NCI-H2227 treated with DMSO at 0.1 percent for 48 hours (cell line): ENCODE measurements at regions not wholly inside any gene's neighbourhood (a gene's known extent, or its start where the extent isn't known, plus 50 kb on each side); places are given as distances from the start of the nearest gene placed in this dataset.
A peak's percentile ranks its signal among the peaks of the same experiment; 100 is the strongest.
"Not testable (repeated sequence)": the region's sequence is repeated elsewhere in the genome, so short reads cannot be mapped to it uniquely, and the experiment has no call there.

Experiments used
- DNase-seq: peaks from one replicate; lab custom pipeline; 2025; lab: John Stamatoyannopoulos, UW

DNA sequence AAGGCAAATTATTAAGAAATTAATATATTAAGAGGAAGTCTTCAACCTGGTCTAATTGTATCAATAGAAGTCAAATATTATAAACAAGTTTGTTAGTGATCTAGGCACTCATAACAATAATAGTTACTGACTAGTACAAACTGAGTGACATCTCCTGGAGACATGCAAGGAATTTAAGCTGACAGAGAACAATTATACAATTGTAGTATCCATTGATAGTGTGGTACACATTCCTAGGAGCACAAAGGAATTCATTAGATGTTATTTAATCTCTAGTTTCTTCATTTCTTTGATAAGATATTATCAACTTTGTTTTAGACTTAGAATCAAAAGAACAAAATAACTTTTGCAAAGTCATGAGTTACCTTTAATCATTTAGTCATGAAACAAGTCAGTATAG is 1048.6 kb downstream of the PCDH7 start:
- DNase-seq = no peak

DNA sequence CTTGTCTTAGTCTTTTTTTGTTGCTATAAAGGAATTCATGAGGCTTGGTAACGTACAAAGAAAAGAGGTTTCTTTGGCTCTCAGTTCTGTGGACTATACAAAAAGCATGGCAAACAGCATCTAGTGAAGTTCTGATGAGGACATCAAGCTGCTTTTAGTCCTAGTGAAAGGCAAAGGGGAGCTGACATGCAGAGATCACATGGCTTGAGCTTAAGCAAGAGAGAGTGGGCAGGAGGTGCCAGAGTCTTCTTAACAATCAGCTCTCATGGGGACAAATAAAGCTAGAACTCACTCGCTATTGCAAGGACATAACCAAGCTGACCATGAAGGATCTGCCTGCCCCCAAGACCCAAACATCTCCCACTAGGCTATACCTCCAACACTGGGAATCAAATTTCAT is 1063.1 kb downstream of the PCDH7 start:
- DNase-seq = no peak

DNA sequence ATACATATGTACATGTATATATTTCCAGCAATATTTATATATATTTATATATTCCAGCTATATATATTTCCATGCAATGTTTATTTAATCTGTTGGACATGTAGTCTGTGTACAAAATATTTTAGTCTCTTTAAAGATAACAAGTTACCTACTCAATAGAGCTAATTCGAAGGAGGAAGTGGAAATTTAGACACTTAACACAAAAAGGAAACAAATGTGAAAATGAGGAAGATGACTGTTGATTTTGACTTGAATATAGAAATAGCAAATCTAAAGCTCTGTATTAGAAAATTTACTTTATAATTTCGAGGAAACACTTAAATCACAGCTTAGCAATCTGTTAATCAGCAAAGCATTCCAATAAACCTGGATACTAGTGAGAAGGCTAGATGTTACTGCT is 1064.4 kb downstream of the PCDH7 start:
- no peak for DNase-seq

DNA sequence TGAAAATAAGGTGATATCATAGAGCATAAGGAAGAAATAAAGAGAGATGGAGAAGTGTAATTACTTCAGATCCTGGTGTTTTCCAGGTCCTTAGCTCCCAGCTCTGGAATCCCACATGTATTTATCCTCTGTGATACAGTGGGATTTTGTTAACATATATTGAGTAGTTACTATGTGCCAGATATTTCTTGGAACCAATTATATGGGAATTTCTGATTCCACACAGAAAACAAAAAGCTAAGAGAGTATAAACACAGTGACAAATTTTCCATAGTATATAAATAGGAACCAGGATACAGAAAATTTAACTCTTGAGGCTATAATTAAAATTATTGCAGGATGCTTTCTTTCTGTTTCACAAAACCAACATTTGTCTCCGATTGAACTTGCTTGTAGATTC is 1067.5 kb downstream of the PCDH7 start:
- no peak for DNase-seq

DNA sequence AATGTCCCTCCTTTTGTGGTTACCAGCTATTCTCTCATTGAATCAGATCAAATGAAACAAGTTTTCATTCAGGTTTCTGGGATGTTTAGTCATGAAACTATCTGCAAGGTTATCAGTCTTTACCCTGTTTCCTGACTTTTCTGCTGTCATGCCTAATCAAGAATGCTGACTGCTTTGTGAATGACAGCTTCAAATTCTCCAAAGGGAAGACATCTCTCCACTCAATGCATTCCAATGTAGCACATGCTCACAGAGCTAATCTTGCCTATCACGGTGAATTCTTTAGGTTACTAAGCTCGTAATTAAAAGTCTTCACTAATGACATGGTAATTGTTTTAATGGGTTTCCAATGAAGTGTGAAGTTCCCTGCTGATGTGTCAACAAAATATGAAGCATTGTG is 1068.5 kb downstream of the PCDH7 start:
- no peak for DNase-seq

DNA sequence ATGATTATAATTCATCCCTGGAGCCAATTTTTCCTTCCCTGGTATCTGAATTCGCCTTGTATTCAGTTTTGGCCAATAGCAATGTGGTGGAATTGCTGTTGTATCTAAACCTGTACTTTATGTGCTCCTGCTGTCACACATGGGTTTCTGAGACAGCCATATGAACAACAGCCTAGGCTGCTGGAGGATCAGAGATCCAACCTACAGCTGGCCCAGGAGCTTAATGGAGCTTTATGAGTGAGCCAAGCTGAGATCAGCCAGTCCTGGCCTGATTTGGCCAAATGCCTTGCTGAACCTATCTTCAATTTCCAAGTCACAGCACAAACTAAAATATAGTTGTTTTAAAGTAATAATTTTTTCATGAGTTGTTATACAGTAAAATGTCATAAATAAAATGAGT is 1071.5 kb downstream of the PCDH7 start:
- no peak for DNase-seq

DNA sequence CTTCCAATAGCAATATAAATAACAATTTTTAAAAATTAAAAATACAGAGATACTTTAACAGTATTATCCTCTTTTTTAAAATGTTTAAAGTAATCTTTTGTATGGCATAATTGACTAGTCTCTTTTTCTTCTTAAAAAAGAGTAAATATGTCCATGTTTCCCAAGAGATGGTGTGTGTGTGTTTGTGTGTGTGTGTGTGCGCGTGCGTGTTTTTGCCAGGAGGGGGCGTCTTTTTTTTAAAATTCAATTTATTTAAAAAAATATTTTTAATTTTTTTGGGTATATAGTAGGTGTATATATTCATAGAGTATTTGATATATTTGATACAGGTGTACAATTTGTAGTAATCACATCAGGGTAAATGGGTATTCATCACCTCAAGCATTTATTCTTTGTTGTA is 1073.7 kb downstream of the PCDH7 start:
- no peak for DNase-seq

DNA sequence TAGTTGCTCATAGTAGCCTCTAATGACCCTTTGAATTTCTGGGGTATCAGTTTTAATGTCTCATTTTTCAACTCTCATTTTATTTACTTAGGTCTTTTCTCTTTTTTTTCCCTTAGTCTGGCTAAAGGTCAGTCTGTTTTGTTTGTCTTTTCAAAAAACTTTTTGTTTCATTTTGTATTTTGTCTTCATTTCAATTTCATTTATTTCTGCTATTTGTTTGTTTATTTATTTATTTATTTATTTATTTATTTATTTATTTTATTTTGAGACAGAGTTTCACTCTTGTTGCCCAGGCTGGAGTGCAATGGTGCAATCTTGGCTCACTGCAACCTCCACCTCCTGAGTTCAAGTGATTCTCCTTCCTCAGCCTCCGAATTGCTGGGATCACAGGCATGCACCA is 1076.9 kb downstream of the PCDH7 start:
- DNase-seq = not testable (repeated sequence)

DNA sequence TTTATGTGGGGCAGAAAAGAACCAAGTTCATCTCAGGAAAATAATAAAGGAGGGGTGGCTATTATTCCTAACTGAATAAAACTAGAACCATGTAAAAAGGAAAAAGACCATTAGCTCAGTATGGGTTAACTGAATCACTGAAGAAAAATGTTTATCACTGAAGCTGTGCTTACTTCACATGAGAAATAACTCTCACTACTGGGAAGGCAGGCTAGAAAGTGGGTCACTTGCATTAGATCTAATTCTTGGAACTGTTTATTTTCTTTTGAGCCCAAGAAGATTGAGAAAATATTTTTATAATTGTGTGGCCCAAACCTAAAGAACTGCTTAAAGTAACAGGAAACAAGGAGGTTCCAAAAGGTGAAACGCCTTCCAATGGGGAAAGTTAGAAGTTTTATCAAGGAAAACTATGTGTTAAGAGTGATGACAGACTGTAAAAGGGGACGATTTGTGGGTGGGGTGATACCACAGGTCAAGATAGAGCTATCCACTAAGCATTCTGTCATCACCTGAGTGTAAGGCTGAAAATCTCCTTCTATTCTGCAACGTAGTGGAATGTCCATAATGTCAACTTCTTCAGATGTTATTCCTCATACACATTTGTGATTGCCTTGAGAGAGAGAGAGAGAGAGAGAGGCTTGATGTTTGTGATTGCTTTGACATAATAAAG is 1083.5 kb downstream of the PCDH7 start:
- DNase-seq = no peak

DNA sequence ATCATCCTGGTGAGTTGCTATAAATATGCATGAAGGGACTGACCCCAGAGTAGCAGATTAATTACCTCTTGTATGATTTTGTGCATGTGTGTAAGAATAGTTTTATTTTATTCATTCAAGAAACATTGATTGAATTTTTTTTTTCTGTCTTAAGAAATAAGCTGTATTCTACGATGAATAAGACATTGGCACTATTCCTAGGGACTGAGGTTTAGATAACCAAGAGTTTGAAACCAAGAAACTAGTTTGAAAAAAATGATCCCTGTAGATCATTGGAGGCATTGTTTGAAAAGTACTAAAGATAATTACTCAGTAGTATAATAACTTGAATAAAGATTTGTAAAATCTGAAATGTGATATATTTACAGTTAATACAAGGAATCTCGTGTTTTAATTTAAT is 1086.9 kb downstream of the PCDH7 start:
- DNase-seq = no peak

DNA sequence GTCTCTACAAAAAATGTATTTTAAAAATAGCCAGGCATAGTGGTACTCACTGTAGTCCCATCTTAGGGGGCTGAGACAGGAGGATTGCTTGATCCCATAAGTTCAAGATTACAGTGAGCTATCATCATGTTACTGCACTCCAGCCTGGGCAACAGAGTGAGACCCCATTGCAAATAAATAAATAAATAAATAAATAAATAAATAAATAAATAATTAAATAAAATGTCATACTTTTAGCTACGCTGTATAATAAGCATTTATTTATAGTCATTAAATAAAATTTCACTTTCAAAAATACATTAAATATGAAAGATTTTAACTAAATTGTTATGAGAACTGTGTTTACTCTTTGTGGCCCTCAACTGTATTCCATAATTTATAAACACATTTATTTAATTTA is 1124.2 kb downstream of the PCDH7 start:
- no peak for DNase-seq

DNA sequence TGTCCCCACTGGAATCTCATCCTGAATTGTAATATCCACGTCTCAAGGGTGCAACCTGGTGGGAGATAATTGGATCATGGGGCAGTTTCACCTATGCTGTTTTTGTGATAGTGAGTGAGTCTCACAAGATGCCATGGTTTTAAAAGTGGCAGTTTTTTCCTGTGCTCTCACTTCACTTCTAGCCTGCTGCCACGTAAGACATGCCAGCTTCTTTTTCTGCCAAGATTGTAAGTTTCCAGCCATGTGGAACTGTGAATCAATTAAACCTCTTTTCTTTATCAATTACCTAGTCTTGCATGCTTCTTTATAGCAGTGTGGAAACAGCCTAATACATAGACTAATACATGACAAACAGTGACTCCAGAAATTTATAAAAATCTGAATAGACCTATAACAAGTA is 1131.8 kb downstream of the PCDH7 start:
- no peak for DNase-seq

DNA sequence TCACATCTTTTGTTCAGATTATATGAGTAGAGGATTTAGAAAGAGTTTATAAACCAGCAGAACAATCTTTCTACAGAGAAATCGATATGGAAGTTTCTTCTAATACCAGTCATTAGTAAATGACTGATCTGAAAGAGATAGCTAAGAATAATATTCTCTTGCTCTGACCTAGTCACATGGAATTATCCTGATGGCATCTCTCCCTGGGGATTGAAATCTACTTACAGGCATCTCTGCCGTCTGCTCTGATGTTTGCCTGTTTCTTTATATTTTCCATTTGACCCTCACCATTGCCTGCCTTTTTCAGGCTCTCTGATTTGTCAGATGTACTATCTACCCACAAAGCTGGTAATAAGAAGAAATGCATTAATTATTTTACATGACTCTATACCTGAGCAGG is 1157.3 kb downstream of the PCDH7 start:
- DNase-seq = peak; percentile 14

DNA sequence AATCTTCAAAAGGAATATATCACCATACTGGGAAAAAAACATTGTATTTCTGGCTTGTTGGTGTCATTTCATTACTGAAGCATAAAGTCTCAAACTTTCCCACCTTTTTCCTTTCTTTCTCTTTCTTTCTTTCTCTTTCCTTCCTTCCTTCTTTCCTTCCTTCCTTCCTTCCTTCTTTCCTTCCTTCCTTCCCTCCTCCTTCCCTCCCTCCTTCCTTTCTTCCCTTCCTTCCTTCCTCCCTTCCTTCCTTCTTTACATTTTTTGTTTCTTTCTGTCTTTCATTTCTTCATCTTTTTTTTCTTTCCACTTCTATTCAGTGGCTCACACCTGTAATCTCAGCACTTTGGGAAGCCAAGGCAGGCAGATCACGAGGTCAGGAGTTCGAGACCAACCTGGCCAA is 1160.7 kb downstream of the PCDH7 start:
- not testable (repeated sequence) for DNase-seq

DNA sequence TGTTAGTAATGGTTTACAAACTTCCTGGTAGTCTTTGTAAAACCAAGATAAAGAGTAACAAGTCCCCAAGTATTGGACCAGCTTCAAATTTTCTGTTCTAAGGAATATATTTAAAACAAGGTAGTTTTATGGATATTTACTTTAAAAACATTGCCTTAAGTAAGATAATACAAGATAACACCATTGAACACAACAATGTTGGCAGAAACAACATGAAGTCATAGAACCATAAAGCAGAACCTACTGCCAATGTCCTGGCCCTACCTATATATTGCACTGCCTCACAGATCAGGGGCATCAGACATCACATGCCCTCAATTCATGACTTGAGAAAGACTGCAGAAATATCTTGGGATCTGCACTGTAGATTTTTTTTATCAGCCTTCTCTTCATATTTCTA is 1176.2 kb downstream of the PCDH7 start:
- no peak for DNase-seq

DNA sequence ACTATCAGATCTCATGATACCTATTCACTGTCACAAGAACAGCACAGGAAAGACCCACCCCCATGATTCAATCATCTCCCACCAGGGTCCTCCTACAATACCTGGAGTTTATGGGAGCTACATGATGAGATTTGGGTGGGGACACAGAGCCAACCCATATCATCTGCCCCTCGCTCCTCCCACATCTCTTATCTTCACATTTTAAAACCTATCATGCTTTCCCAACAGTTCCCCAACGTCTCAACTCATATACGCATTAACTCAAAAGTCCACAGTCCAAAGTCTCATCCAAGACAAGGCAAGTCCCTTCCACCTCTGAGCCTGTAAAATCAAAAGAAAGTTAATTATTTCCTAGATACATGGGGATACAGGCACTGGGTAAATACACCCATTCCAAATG is 1185.2 kb downstream of the PCDH7 start:
- no peak for DNase-seq

DNA sequence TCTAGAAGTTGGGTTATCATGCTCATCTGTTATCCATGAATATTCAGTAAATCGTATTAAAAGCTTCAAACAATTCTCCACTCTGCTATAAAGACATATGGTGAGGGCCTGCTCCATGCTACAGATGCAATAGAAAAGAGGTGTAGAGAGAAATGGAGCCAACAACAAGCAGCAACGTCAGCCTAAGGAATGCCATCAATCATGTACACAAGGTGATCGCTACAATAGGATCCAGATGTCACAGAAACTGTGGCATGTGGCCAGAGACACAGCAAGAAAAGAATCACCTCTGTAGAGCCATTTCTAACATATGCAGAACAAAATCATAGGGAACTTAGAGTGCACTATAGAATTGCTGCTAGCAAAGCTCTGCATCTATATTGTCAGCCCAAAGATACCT is 1188.1 kb downstream of the PCDH7 start:
- DNase-seq = no peak

DNA sequence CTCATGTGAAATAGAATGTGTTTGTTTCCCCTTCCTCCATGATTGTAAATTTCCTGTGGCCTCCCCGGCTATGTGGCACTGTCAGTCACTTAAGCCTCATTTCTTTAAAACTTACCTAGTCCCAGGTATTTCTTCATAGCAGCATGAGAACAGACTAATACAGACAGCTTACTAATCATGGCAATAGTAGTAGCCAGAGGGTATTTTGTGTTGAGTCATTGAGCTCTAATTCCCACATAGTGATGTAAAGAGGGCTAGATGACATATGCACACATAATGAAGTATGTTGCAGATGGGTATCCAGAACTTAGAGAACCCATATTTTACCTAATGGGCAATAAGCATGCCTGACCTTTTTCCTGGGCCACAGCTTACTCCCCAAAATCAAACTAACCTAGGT is 1197.2 kb downstream of the PCDH7 start:
- no peak for DNase-seq

DNA sequence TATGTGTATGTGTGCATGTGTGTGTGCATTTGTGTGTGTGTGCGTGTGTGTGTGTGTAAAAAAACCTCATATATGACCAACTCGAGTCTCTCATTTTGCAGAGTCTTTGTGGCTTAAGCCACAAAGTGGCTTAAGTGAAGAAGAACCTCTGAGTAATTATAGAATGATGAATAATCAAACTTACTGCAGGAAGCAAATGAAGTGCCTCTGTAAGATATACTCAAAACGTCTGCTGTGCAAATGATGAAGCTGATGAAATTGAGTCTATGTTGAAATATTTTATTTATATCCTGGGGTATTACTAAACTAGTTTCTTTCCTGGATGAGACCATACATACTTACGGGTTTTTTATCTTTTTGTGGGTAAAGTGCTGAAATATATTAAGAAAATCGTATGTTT is 1198.7 kb downstream of the PCDH7 start:
- DNase-seq = no peak

DNA sequence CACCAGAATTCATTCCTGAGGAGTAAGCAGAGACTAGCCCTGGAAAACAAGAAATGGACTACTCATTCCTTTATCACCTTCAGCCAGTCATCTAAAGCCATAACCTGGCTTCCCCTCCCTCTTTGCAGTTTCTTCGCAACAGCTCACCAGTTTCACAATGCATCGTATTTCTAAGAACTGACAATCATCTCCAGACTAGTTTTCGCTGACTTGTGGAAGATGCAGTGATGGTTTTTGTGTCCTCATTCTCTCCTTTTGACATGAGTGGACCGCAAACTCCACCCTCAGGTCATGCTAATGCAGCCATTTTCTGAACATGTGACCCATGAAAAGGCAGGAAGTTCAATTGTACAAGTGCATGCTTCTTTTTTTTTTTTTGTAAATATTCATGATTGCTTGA is 1203.5 kb downstream of the PCDH7 start:
- DNase-seq = no peak

DNA sequence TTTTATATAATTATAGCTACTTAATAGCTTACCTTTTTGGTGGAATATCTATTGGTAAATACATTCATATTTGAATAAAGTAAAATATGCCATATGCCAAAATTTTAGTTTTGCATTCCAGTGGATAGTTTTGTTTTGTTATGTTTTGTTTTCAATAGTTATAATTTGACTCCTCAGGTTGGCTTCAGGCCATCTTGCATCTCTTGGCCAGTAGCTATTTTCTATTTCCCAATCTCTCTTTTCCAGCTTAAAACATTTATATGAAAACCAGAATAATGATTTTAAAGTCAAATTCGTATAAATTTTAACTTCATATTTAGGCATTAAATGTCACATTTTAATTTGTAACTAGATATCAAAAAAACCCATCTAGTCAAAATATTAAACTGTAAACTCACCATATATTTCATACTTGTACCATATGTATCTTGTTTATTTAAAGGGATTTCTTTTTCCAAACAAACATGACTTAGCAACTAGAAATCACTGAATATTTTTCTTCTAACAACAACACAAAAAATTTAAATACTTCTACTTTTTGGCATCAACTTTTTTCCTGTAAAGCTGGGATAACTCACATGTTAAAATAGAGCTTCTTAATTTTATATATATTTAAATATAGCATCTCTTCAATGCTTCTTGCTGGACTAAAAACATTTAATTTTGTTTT is 1209.6 kb downstream of the PCDH7 start:
- no peak for DNase-seq

DNA sequence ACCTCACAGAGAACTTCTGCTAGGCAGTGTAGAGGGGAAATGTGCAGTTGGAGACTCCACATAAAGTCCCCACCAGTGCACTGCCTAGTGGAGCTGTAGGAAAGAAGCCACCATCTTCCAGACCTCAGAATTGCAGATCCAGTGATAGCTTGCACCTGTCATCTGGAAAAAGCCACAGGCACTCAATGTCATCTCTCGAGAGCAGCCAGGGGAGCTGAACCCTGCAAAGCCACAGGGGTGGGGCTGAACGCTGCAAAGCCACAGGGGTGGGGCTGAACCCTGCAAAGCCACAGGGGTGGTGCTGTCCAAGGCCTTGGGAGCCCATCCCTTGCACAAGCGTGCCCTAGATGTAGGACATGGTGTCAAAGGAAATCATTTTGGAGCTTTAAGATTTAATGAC is 1226.3 kb downstream of the PCDH7 start:
- no peak for DNase-seq

DNA sequence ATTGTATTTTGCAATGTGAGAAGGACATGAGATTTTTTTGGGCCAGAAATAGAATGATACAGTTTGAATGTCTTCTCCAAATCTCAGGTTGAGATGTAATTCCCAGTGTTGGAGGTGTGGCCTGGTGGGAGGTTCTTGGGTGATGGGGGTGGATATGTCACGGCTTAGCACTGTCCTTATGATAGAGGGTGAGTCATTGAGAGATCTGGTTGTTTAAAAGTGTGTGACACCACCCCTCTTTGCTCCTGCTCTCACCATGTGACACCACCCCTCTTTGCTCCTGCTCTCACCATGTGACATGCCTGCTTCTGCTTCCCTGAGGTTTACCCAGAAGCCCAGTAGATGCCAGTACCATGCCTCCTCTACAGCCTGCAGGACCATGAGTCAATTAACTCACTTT is 1226.9 kb downstream of the PCDH7 start:
- DNase-seq = no peak

DNA sequence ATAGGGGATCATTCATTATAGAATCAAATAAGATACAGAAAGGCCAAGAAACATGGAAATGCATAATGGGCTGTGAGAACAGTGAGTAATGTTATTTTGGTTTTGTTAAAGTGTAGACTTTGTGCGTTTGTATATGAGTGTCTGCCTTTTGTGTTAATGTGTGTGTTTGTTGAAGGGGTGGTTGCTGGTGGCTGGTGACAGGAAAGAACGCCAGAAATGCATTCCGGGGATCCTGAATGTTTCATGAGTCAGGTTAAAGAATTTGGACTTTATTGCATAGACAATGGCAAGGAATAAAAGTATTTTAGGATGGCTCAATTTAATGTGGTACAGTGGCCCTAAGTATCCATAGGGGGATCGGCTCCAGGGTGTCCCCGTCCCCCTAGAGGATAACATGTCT is 1228.9 kb downstream of the PCDH7 start:
- no peak for DNase-seq
